CD14-positive monocyte (primary cell): ENCODE measurements at regions not wholly inside any gene's neighbourhood (a gene's known extent, or its start where the extent isn't known, plus 50 kb on each side); places are given as distances from the start of the nearest gene placed in this dataset.
A peak's percentile ranks its signal among the peaks of the same experiment; 100 is the strongest.

Source experiments
- DNase-seq, 3 donors: peaks; one replicate each; pipeline ENCODE4 v3.0.0-alpha.2; 2011 to 2022
- H2AFZ ChIP-seq: 2 replicates; pipeline ENCODE4 v1.6.0; 2012; ENCODE audit warnings: mild to moderate bottlenecking, low read depth, low read length, inconsistent platforms; ENCODE audit not compliant: insufficient read depth, poor library complexity, severe bottlenecking
- H3K27ac ChIP-seq, 2 donors: 1 replicate in 1 of 2; 2 replicates in 1 of 2; pipeline ENCODE4 v1.5.1; 2012 to 2013; ENCODE audit warnings: low read length in 2 of 2, control low read depth in 1 of 2, inconsistent platforms in 1 of 2, low read depth in 1 of 2, mild to moderate bottlenecking in 1 of 2
- H3K27me3 ChIP-seq, 2 donors: one replicate each; pipeline versions ENCODE4 v1.6.0 to v1.6.1; 2011 to 2013; ENCODE audit warnings: low read length in 2 of 2; ENCODE audit not compliant: control insufficient read depth in 2 of 2, insufficient read depth in 2 of 2
- H3K36me3 ChIP-seq, 2 donors: replicated peaks in 1 of 2; 1 replicate in 1 of 2; 2 replicates in 1 of 2; pipeline versions ENCODE4 v1.5.1 to v1.6.1; 2012 to 2013; ENCODE audit warnings: low read length in 2 of 2, control low read depth in 1 of 2, inconsistent platforms in 1 of 2, mild to moderate bottlenecking in 1 of 2; ENCODE audit not compliant: insufficient read depth in 2 of 2, control insufficient read depth in 1 of 2
- H3K4me1 ChIP-seq, 2 donors: 1 replicate in 1 of 2; 2 replicates in 1 of 2; pipeline versions ENCODE4 v1.5.1 to v1.6.1; 2012 to 2013; ENCODE audit warnings: low read length in 2 of 2, control low read depth in 1 of 2, inconsistent platforms in 1 of 2, mild to moderate bottlenecking in 1 of 2, moderate library complexity in 1 of 2; ENCODE audit not compliant: insufficient read depth in 2 of 2, control insufficient read depth in 1 of 2
- H3K4me2 ChIP-seq: replicated peaks from 2 replicates; pipeline ENCODE3; 2012; ENCODE audit warnings: low read length, moderate library complexity, mild to moderate bottlenecking; ENCODE audit not compliant: poor library complexity, severe bottlenecking; ENCODE audit errors: extremely low read depth
- H3K4me3 ChIP-seq, 3 experiments: fragments of 200-600 bp in 1 of 3; sonication (generic) in 1 of 3; replicated peaks in 1 of 3; 1 replicate in 2 of 3; 2 replicates in 1 of 3; pipeline ENCODE4 v1.5.1; 2011 to 2013; ENCODE audit warnings: low read length in 3 of 3, mild to moderate bottlenecking in 3 of 3, control low read depth in 2 of 3, low read depth in 2 of 3, inconsistent platforms in 1 of 3, moderate library complexity in 1 of 3
- H3K79me2 ChIP-seq: 2 replicates; pipeline ENCODE4 v1.6.0; 2012; ENCODE audit warnings: mild to moderate bottlenecking, control low read depth, inconsistent platforms, low read length, moderate library complexity; ENCODE audit not compliant: insufficient read depth
- H3K9ac ChIP-seq: 2 replicates; pipeline ENCODE4 v1.6.0; 2017; ENCODE audit warnings: low read length, mild to moderate bottlenecking; ENCODE audit not compliant: insufficient read depth, poor library complexity, severe bottlenecking
- H3K9me3 ChIP-seq, 2 donors: replicated peaks in 1 of 2; 1 replicate in 1 of 2; 2 replicates in 1 of 2; pipeline versions ENCODE4 v1.5.1 to v1.6.1; 2012 to 2013; ENCODE audit warnings: low read length in 2 of 2, control low read depth in 1 of 2; ENCODE audit not compliant: control insufficient read depth in 1 of 2, insufficient read depth in 1 of 2
- H4K20me1 ChIP-seq: 2 replicates; pipeline ENCODE4 v1.6.0; 2012; ENCODE audit warnings: mild to moderate bottlenecking, low read length, control low read depth, moderate library complexity; ENCODE audit not compliant: insufficient read depth
- H3K27ac Mint-ChIP-seq, 7 donors: one replicate each; pipeline ENCODE4 v1.8.0; 2020; ENCODE audit warnings: mild to moderate bottlenecking in 7 of 7, mixed read lengths in 7 of 7, moderate library complexity in 6 of 7, inconsistent platforms in 2 of 7
- H3K27me3 Mint-ChIP-seq, 3 donors: one replicate each; pipeline ENCODE4 v1.8.0; 2021 to 2022; ENCODE audit warnings: low read depth in 3 of 3, mild to moderate bottlenecking in 3 of 3, mixed read lengths in 3 of 3, moderate library complexity in 3 of 3, inconsistent platforms in 1 of 3
- H3K36me3 Mint-ChIP-seq, 2 donors: one replicate each; pipeline ENCODE4 v1.8.0; 2020; ENCODE audit warnings: mixed read lengths in 2 of 2, inconsistent platforms in 1 of 2, mild to moderate bottlenecking in 1 of 2
- H3K4me1 Mint-ChIP-seq: one replicate; pipeline ENCODE4 v1.8.0; 2020; ENCODE audit warnings: mild to moderate bottlenecking, mixed read lengths
- H3K4me3 Mint-ChIP-seq, 2 donors: one replicate each; pipeline ENCODE4 v1.8.0; 2020; ENCODE audit warnings: mild to moderate bottlenecking in 2 of 2, mixed read lengths in 2 of 2, moderate library complexity in 1 of 2
- H3K9me3 Mint-ChIP-seq, 7 donors: one replicate each; pipeline ENCODE4 v1.8.0; 2020 to 2022; ENCODE audit warnings: mixed read lengths in 7 of 7, mild to moderate bottlenecking in 6 of 7, moderate library complexity in 6 of 7, inconsistent platforms in 2 of 7
- WGBS: methylation state at CpG from one replicate; pipeline ENCODE4 v1.1.5; 2013; ENCODE audit warnings: missing lambda C conversion rate; ENCODE audit not compliant: insufficient coverage; 5-methylcytosine and 5-hydroxymethylcytosine counted together
- intact Hi-C, 2 donors: fragments of 100-400 bp; cut with micrococcal nuclease; formaldehyde crosslinking; loops; one replicate each; pipeline versions ENCODE4 v1.15.0 to v1.15.1; 2023
- TF ChIP-seq, protein P1 (sequence below): fragments of 200-600 bp; IDR thresholded peaks from one replicate; pipeline ENCODE4 v1.8.0; 2022; ENCODE audit warnings: antibody characterized with exemption, mild to moderate bottlenecking

DNA sequence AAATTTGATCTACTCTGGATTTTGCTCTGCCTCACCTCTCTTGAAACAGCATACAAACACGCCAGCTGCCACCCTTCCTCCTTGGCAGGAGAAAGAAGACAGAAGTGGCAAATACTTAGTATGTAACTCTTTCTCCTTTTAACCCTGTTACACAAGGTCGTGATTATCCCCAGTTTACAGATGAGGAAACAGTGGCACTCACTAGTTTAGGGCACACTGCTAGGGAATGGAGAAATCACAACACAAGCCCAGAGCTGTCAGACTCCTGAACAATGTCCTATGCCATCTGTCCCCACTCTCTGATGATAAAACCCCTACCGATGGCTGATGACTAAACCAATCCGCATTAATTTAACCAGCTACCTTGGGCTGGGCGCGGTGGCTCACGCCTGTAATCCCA lies 79.7 kb downstream of the FGD2 start:
- WGBS: 0% methylated on average over 1 of the region's 7 CpGs
- intact Hi-C loops: no loop called here
- H3K4me3 ChIP-seq: peak overlapping the region in 1 of 3 experiments; percentile 27
- peak overlapping the region; percentile 86 to 95 (median 90) for H3K27ac Mint-ChIP-seq
- peaks cover 0 to 2% of the 10 kb centered on the region in 2 donors for H3K36me3 Mint-ChIP-seq
- H3K27me3 ChIP-seq: no peaks in the 10 kb centered on the region
- TF ChIP-seq, protein P1, sequence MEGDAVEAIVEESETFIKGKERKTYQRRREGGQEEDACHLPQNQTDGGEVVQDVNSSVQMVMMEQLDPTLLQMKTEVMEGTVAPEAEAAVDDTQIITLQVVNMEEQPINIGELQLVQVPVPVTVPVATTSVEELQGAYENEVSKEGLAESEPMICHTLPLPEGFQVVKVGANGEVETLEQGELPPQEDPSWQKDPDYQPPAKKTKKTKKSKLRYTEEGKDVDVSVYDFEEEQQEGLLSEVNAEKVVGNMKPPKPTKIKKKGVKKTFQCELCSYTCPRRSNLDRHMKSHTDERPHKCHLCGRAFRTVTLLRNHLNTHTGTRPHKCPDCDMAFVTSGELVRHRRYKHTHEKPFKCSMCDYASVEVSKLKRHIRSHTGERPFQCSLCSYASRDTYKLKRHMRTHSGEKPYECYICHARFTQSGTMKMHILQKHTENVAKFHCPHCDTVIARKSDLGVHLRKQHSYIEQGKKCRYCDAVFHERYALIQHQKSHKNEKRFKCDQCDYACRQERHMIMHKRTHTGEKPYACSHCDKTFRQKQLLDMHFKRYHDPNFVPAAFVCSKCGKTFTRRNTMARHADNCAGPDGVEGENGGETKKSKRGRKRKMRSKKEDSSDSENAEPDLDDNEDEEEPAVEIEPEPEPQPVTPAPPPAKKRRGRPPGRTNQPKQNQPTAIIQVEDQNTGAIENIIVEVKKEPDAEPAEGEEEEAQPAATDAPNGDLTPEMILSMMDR: no peak
- peaks cover 43 to 45% of the 10 kb centered on the region in 2 donors for H3K4me1 ChIP-seq
- no peak overlapping the region for H3K4me2 ChIP-seq
- no peaks in the 10 kb centered on the region for H4K20me1 ChIP-seq
- no peaks in the 10 kb centered on the region for H3K9me3 ChIP-seq
- H3K27me3 Mint-ChIP-seq: peaks cover 0 to 5% (median 3%) of the 10 kb centered on the region in 3 donors
- H3K9ac ChIP-seq: no peak overlapping the region
- H3K4me3 Mint-ChIP-seq: peak overlapping the region; percentile 44 to 49
- peaks cover 50% of the 10 kb centered on the region for H3K4me1 Mint-ChIP-seq
- no peaks in the 10 kb centered on the region for H3K79me2 ChIP-seq
- peaks cover 0 to 4% (median 0%) of the 10 kb centered on the region in 7 donors for H3K9me3 Mint-ChIP-seq
- no peaks in the 10 kb centered on the region for H3K36me3 ChIP-seq
- no peak overlapping the region for H2AFZ ChIP-seq
- peak; percentile 37 to 61 (median 55) for DNase-seq
- peak overlapping the region; percentile 59 to 86 for H3K27ac ChIP-seq

DNA sequence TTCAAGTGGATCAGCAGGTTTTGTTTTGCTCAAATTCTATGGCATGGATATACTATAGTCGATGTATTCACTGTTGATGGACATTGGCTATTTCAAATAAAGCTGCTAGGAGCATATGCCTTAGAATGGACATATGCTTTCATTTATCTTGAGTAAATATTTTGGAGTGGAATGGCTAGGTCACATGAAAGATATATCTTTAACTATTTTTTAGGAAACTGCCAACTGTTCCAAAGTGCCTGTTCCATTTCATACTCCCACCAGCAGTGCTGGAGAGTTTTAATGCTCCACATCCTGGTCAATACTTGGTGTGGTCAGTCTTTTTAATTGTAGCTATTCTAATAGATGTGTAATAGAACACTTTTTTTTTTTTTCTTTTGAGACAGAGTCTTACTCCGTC lies 81.1 kb upstream of the PIM1 start:
- no CpG with 5 or more reads among the region's 2 CpGs for WGBS
- H3K27me3 Mint-ChIP-seq: peaks cover 0 to 5% (median 3%) of the 10 kb centered on the region in 3 donors
- Histone ChIP-seq H2AFZ (no peak overlapping the region), H3K27ac (no peak overlapping the region), H4K20me1 (no peaks in the 10 kb centered on the region), H3K79me2 (no peaks in the 10 kb centered on the region), H3K27me3 (no peaks in the 10 kb centered on the region), H3K4me3 (no peak overlapping the region), H3K9ac (no peak overlapping the region), H3K9me3 (no peaks in the 10 kb centered on the region), H3K4me1 (peaks cover 21 to 25% of the 10 kb centered on the region in 2 donors), H3K36me3 (no peaks in the 10 kb centered on the region), H3K4me2 (no peak overlapping the region)
- peaks cover 0 to 2% of the 10 kb centered on the region in 2 donors for H3K36me3 Mint-ChIP-seq
- peaks cover 33% of the 10 kb centered on the region for H3K4me1 Mint-ChIP-seq
- H3K27ac Mint-ChIP-seq: no peak overlapping the region
- TF ChIP-seq, protein P1: no peak
- no peak for DNase-seq
- no peak overlapping the region for H3K4me3 Mint-ChIP-seq
- peaks cover 0 to 2% (median 0%) of the 10 kb centered on the region in 7 donors for H3K9me3 Mint-ChIP-seq
- intact Hi-C loops: no loop called here
